SK-N-SH treated with all-trans-retinoic acid at 6 μM for 48 hours (cell line): ENCODE measurements at regions not wholly inside any gene's neighbourhood (a gene's known extent, or its start where the extent isn't known, plus 50 kb on each side); places are given as distances from the start of the nearest gene placed in this dataset.

Experiments
- ATAC-seq: fragments of 200-7000 bp; cut with Tn5 transposase; 3 replicates; pipeline ENCODE4 v1.9.1; 2020; ENCODE audit warnings: mild to moderate bottlenecking, moderate library complexity
- ARNTL ChIP-seq: fragments of 450-650 bp; formaldehyde crosslinking; IDR thresholded peaks from 2 replicates; pipeline ENCODE4 v1.5.0; 2020; ENCODE audit warnings: low read depth, mild to moderate bottlenecking, moderate library complexity, borderline replicate concordance
- BACH2 ChIP-seq: fragments of 250-450 bp; sonication (Bioruptor Pico); IDR thresholded peaks from 2 replicates; pipeline ENCODE4 v1.9.0; 2021; ENCODE audit warnings: mild to moderate bottlenecking, borderline replicate concordance
- CREB5 ChIP-seq: fragments of 250-450 bp; sonication (Bioruptor Pico); IDR thresholded peaks from 2 replicates; pipeline ENCODE4 v1.5.1; 2020; ENCODE audit warnings: low read depth, mild to moderate bottlenecking, moderate library complexity
- CSDC2 ChIP-seq: fragments of 250-450 bp; sonication (Bioruptor Pico); IDR thresholded peaks from 2 replicates; pipeline ENCODE4 v1.5.0; 2020; ENCODE audit warnings: mild to moderate bottlenecking, moderate library complexity
- CSRNP3 ChIP-seq: fragments of 250-450 bp; sonication (Bioruptor Pico); IDR thresholded peaks from 2 replicates; pipeline ENCODE4 v1.5.1; 2021; ENCODE audit warnings: mild to moderate bottlenecking, moderate library complexity
- ESRRG ChIP-seq: fragments of 250-450 bp; sonication (Bioruptor Pico); IDR thresholded peaks from 2 replicates; pipeline ENCODE4 v1.6.1; 2021; ENCODE audit warnings: mild to moderate bottlenecking
- GLIS3 ChIP-seq: fragments of 250-450 bp; sonication (Bioruptor Pico); IDR thresholded peaks from 2 replicates; pipeline ENCODE4 v1.5.0; 2020; ENCODE audit warnings: mild to moderate bottlenecking, moderate library complexity
- ISL1 ChIP-seq: fragments of 250-450 bp; sonication (Bioruptor Pico); IDR thresholded peaks from 2 replicates; pipeline ENCODE4 v2.1.2; 2022; ENCODE audit warnings: mild to moderate bottlenecking, moderate library complexity
- OSR1 ChIP-seq: fragments of 250-450 bp; sonication (Bioruptor Pico); IDR thresholded peaks from 2 replicates; pipeline ENCODE4 v1.8.0; 2022; ENCODE audit warnings: moderate library complexity, mild to moderate bottlenecking, inconsistent platforms
- PATZ1 ChIP-seq: fragments of 250-450 bp; sonication (Bioruptor Pico); IDR thresholded peaks from 2 replicates; pipeline ENCODE4 v1.8.0; 2020; ENCODE audit warnings: mild to moderate bottlenecking, moderate library complexity, borderline replicate concordance
- POU6F1 ChIP-seq: fragments of 250-450 bp; sonication (Bioruptor Pico); IDR thresholded peaks from 2 replicates; pipeline ENCODE4 v1.8.0; 2021; ENCODE audit warnings: low read depth, mild to moderate bottlenecking, moderate library complexity, borderline replicate concordance
- PPARA ChIP-seq: fragments of 250-450 bp; sonication (Bioruptor Pico); IDR thresholded peaks from 2 replicates; pipeline ENCODE4 v1.5.0; 2020; ENCODE audit warnings: mild to moderate bottlenecking, borderline replicate concordance
- RARB ChIP-seq: fragments of 250-450 bp; sonication (Bioruptor Pico); IDR thresholded peaks from 2 replicates; pipeline ENCODE4 v1.8.0; 2021; ENCODE audit warnings: mild to moderate bottlenecking, moderate library complexity
- SNAI2 ChIP-seq: fragments of 250-450 bp; sonication (Bioruptor Pico); IDR thresholded peaks from 2 replicates; pipeline ENCODE4 v1.5.0; 2020; ENCODE audit warnings: mild to moderate bottlenecking, moderate library complexity
- TCF4 ChIP-seq: fragments of 250-450 bp; sonication (Bioruptor Pico); IDR thresholded peaks from 2 replicates; pipeline ENCODE4 v1.8.0; 2021; ENCODE audit warnings: mild to moderate bottlenecking, moderate library complexity, borderline replicate concordance
- TOX ChIP-seq: fragments of 250-450 bp; sonication (Bioruptor Pico); IDR thresholded peaks from 2 replicates; pipeline ENCODE4 v1.8.0; 2021; ENCODE audit warnings: mild to moderate bottlenecking, moderate library complexity, borderline replicate concordance
- TSHZ2 ChIP-seq: fragments of 250-450 bp; sonication (Bioruptor Pico); IDR thresholded peaks from 2 replicates; pipeline ENCODE4 v1.5.0; 2020; ENCODE audit warnings: mild to moderate bottlenecking, moderate library complexity
- ZC3H10 ChIP-seq: fragments of 250-450 bp; sonication (Bioruptor Pico); IDR thresholded peaks from 2 replicates; pipeline ENCODE4 v1.5.1; 2021; ENCODE audit warnings: mild to moderate bottlenecking, moderate library complexity
- ZFP3 ChIP-seq: fragments of 250-450 bp; sonication (Bioruptor Pico); IDR thresholded peaks from 2 replicates; pipeline ENCODE4 v1.5.0; 2020; ENCODE audit warnings: mild to moderate bottlenecking, moderate library complexity
- ZFP30 ChIP-seq: fragments of 450-650 bp; formaldehyde crosslinking; IDR thresholded peaks from 2 replicates; pipeline ENCODE4 v1.5.0; 2022; ENCODE audit warnings: mild to moderate bottlenecking, moderate library complexity
- ZNF565 ChIP-seq: fragments of 450-650 bp; formaldehyde crosslinking; conservative IDR thresholded peaks from 2 replicates; pipeline ENCODE4 v1.5.0; 2020; ENCODE audit warnings: low read depth, mild to moderate bottlenecking, moderate library complexity
- ZNF70 ChIP-seq: fragments of 450-650 bp; formaldehyde crosslinking; IDR thresholded peaks from 2 replicates; pipeline ENCODE4 v1.5.0; 2020; ENCODE audit warnings: mild to moderate bottlenecking, moderate library complexity
- ZNF8 ChIP-seq: fragments of 450-650 bp; formaldehyde crosslinking; IDR thresholded peaks from 2 replicates; pipeline ENCODE4 v1.5.0; 2020; ENCODE audit warnings: mild to moderate bottlenecking, moderate library complexity

- TF ChIP-seq PATZ1 (CRISPR knock-in tag) = no peak
- TF ChIP-seq ISL1 (CRISPR knock-in tag) = no peak
- TF ChIP-seq PPARA (CRISPR knock-in tag) = no peak
- no peak for TF ChIP-seq ZNF70 (CRISPR knock-in tag)
- no peak for TF ChIP-seq ZNF8 (CRISPR knock-in tag)
- no peak for TF ChIP-seq TOX (CRISPR knock-in tag)
- no peak for TF ChIP-seq ARNTL
- no peak for TF ChIP-seq ZFP30 (CRISPR knock-in tag)
- TF ChIP-seq ZC3H10 (CRISPR knock-in tag) = no peak
- TF ChIP-seq ESRRG (CRISPR knock-in tag) = no peak
Measured at GRCh38 chr2:82998781-82999180, 1460.3 kb downstream of the SUCLG1 start (continued).

- ATAC-seq = no peak
- no peak for TF ChIP-seq RARB (CRISPR knock-in tag)
- TF ChIP-seq, all 23 proteins: peak for 0
Measured at GRCh38 chr2:82996217-82996616, 1462.9 kb downstream of the SUCLG1 start.

- ATAC-seq = no peak
Measured at GRCh38 chr2:82994151-82994550, 1464.9 kb downstream of the SUCLG1 start.

More at GRCh38 chr2:82994151-82994550, 1464.9 kb downstream of the SUCLG1 start:
- TF ChIP-seq ZNF565 (CRISPR knock-in tag) (no peak), CSRNP3 (no peak), SNAI2 (CRISPR knock-in tag) (no peak), CSDC2 (CRISPR knock-in tag) (no peak), ARNTL (no peak), ESRRG (CRISPR knock-in tag) (no peak), OSR1 (CRISPR knock-in tag) (no peak), ZFP3 (CRISPR knock-in tag) (no peak), ZFP30 (CRISPR knock-in tag) (no peak), GLIS3 (no peak), ZC3H10 (CRISPR knock-in tag) (no peak), TSHZ2 (CRISPR knock-in tag) (no peak), POU6F1 (no peak), ZNF8 (CRISPR knock-in tag) (no peak), PATZ1 (CRISPR knock-in tag) (no peak), TCF4 (CRISPR knock-in tag) (no peak), BACH2 (no peak), RARB (CRISPR knock-in tag) (no peak), CREB5 (no peak)
- TF ChIP-seq, all 23 proteins: peak for 0
